ENCODE measurements at regions not wholly inside any gene's neighbourhood (a gene's known extent, or its start where the extent isn't known, plus 50 kb on each side); places are given as distances from the start of the nearest gene placed in this dataset.
"Not testable (repeated sequence)": the region's sequence is repeated elsewhere in the genome, so short reads cannot be mapped to it uniquely, and the experiment has no call there.

GRCh38 chr6:81876971-81877370 lies 124.5 kb upstream of the TENT5A start:
- H3K4me3 ChIP-seq (ENCODE audit: low read depth, low read length), result no peak overlapping the region
- TF ChIP-seq CTCF (IDR thresholded peaks at IDR 0.05; ENCODE audit: borderline replicate concordance, insufficient read depth, low read depth, low read length), result no peak

DNA sequence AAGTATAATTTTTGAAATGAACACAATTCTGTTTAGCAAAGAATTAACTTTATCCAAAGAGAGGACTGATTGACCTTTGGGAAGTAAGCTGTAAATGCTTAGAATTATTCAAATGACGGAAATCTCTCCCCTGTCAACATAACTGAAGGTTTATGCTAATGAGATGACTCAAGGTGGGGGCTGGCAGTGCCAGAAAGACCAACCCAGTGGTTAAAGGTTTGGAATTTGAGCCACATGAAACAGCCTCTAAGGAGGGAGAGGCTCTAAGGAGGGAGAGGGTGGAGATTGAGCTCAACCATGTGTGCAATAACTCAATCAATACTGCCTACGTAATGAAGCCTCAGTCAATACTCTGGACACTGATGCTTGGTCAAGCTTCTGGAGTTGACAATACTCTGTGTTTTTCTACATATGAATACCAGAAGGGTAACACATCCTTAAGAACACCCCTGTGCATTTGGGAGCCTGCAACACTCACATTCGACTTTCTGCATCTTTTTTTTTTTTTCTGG lies 123.4 kb upstream of the TENT5A start:
- no peak for TF ChIP-seq CTCF (IDR thresholded peaks at IDR 0.05; ENCODE audit: borderline replicate concordance, insufficient read depth, low read depth, low read length)

GRCh38 chr6:81869749-81870508 lies 117.4 kb upstream of the TENT5A start:
- not testable (repeated sequence) for H3K4me3 ChIP-seq (ENCODE audit: low read depth, low read length)

More for the DNA sequence above, 123.4 kb upstream of the TENT5A start:
- no peak overlapping the region for H3K4me3 ChIP-seq (ENCODE audit: low read depth, low read length)

DNA sequence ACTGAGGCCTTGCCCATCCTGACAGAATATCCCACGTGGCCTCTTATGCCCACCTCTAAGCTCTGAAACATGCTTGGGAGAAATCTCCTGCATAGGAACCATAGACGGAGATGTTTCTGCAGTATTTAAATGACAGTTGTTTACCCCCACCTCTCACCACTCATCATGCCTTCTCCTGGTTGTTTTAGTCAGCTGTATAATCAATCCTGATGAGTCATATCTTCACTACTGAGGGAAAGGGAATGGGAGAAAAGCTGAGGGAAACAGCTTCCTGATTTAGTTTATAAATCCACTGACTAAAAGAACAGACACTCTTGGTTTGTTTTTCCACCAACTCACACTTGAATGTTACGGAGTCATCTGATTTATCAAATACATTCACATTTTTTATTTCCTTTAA lies 113.2 kb upstream of the TENT5A start:
- no peak for TF ChIP-seq CTCF (IDR thresholded peaks at IDR 0.05; ENCODE audit: borderline replicate concordance, insufficient read depth, low read depth, low read length)

GRCh38 chr6:81864124-81864523 lies 111.6 kb upstream of the TENT5A start:
- H3K4me3 ChIP-seq (ENCODE audit: low read depth, low read length), result no peak overlapping the region
- no peak for TF ChIP-seq CTCF (IDR thresholded peaks at IDR 0.05; ENCODE audit: borderline replicate concordance, insufficient read depth, low read depth, low read length)

More for the DNA sequence above, 113.2 kb upstream of the TENT5A start:
- no peak overlapping the region for H3K4me3 ChIP-seq (ENCODE audit: low read depth, low read length)

DNA sequence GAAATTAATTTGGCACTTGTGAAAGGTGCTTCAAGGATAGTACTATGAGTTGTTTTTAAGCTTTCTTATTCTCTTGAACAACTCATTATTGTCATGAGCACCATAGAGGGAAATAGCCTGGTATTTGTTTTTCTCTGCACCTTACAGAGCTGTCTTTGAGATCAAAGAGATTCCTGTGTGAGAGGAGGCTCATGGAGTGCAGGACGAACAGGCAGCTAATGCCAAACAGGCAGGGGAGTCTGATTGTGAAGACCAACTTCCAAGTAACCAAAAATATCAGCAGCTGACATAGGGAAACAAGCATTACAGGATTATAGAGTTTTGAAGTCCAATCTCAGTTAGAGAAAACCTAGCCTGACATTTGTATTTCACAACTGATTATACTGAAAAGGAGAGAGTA lies 110.6 kb upstream of the TENT5A start:
- H3K4me3 ChIP-seq (ENCODE audit: low read depth, low read length), result no peak overlapping the region

GRCh38 chr6:81861281-81861680 lies 108.8 kb upstream of the TENT5A start:
- TF ChIP-seq CTCF (IDR thresholded peaks at IDR 0.05; ENCODE audit: borderline replicate concordance, insufficient read depth, low read depth, low read length), result no peak

More for the DNA sequence above, 110.6 kb upstream of the TENT5A start:
- no peak for TF ChIP-seq CTCF (IDR thresholded peaks at IDR 0.05; ENCODE audit: borderline replicate concordance, insufficient read depth, low read depth, low read length)

More at GRCh38 chr6:81861281-81861680, 108.8 kb upstream of the TENT5A start:
- H3K4me3 ChIP-seq (ENCODE audit: low read depth, low read length), result no peak overlapping the region
